ENCODE measurements at regions not wholly inside any gene's neighbourhood (a gene's known extent, or its start where the extent isn't known, plus 50 kb on each side); places are given as distances from the start of the nearest gene placed in this dataset.

DNA sequence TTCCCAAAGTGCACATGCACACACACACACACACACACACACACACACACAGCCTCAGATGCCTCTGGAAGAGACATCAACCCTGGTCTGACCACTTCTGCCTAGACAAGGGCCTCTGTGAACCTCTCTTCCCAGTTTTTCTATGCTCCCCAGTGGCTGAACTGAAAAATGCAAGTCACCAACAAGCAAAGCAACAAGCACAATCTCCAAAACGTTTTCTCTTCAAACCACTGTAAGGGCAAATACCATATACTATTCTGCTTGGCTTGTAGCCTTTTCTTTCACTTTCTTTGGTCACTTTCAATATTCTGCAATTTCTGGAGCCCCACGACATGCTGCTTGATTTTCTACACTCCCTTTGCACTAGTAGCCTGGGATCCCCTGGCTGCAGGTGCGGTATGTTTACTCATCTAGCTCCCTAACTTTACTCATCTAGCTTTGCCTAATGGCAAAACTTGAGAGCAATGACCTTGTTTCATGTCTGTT lies 121.4 kb upstream of the DST start:
- H3K4me3 ChIP-seq (ENCODE audit: insufficient read depth, low read depth, low read length): no peak overlapping the region
- H3K9ac ChIP-seq (ENCODE audit: low read length): no peak overlapping the region
- H3K4me1 ChIP-seq (ENCODE audit: insufficient read depth, low read length): peaks cover 25% of the 10 kb centered on the region
- H3K4me2 ChIP-seq (ENCODE audit: low read length): peak overlapping the region; percentile 12
- Mint-ChIP-seq H3K4me1 (ENCODE audit: low read depth, unreplicated experiment) (peaks cover 55% of the 10 kb centered on the region), H3K27me3 (ENCODE audit: low read depth, unreplicated experiment) (no peaks in the 10 kb centered on the region), H3K27ac (ENCODE audit: unreplicated experiment) (no peak overlapping the region), H3K36me3 (ENCODE audit: low read depth, unreplicated experiment) (no peaks in the 10 kb centered on the region), H3K9me3 (ENCODE audit: unreplicated experiment) (no peaks in the 10 kb centered on the region), H3K4me3 (ENCODE audit: unreplicated experiment) (no peak overlapping the region)
- H4K20me1 ChIP-seq (ENCODE audit: insufficient read depth, low read length): peaks cover 66% of the 10 kb centered on the region
- H3K9me3 ChIP-seq (ENCODE audit: insufficient read depth, low read depth, low read length): no peaks in the 10 kb centered on the region
- no peak overlapping the region for H2AFZ ChIP-seq (ENCODE audit: low read depth, low read length)
- no peak overlapping the region for H3K27ac ChIP-seq (ENCODE audit: low read depth, low read length)
- H3K27me3 ChIP-seq (ENCODE audit: insufficient read depth, low read length): no peaks in the 10 kb centered on the region
- FAIRE-seq: no peak
- no peaks in the 10 kb centered on the region for H3K36me3 ChIP-seq (ENCODE audit: insufficient read depth, low read length)
- H3K79me2 ChIP-seq (ENCODE audit: insufficient read depth, low read length): peaks cover 99% of the 10 kb centered on the region
- no peak for TF ChIP-seq EZH2 (IDR thresholded peaks at IDR 0.05; ENCODE audit: insufficient read depth, low read length)
- TF ChIP-seq, protein P1, sequence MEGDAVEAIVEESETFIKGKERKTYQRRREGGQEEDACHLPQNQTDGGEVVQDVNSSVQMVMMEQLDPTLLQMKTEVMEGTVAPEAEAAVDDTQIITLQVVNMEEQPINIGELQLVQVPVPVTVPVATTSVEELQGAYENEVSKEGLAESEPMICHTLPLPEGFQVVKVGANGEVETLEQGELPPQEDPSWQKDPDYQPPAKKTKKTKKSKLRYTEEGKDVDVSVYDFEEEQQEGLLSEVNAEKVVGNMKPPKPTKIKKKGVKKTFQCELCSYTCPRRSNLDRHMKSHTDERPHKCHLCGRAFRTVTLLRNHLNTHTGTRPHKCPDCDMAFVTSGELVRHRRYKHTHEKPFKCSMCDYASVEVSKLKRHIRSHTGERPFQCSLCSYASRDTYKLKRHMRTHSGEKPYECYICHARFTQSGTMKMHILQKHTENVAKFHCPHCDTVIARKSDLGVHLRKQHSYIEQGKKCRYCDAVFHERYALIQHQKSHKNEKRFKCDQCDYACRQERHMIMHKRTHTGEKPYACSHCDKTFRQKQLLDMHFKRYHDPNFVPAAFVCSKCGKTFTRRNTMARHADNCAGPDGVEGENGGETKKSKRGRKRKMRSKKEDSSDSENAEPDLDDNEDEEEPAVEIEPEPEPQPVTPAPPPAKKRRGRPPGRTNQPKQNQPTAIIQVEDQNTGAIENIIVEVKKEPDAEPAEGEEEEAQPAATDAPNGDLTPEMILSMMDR (IDR thresholded peaks at IDR 0.05; ENCODE audit: insufficient read depth, low read depth, low read length): peak; percentile 54
- no peak for DNase-seq (ENCODE audit: low read depth)

- no peak overlapping the region for H3K4me2 ChIP-seq (ENCODE audit: low read length)
- no peak overlapping the region for H3K27ac ChIP-seq (ENCODE audit: low read depth, low read length)
- no peak for DNase-seq (ENCODE audit: low read depth)
- peaks cover 35% of the 10 kb centered on the region for H3K4me1 ChIP-seq (ENCODE audit: insufficient read depth, low read length)
- TF ChIP-seq, protein P1 (IDR thresholded peaks at IDR 0.05; ENCODE audit: insufficient read depth, low read depth, low read length): no peak
- TF ChIP-seq EZH2 (IDR thresholded peaks at IDR 0.05; ENCODE audit: insufficient read depth, low read length): no peak
- no peak overlapping the region for H3K4me3 ChIP-seq (ENCODE audit: insufficient read depth, low read depth, low read length)
- Mint-ChIP-seq H3K27me3 (ENCODE audit: low read depth, unreplicated experiment) (no peaks in the 10 kb centered on the region), H3K36me3 (ENCODE audit: low read depth, unreplicated experiment) (peaks cover 2% of the 10 kb centered on the region), H3K9me3 (ENCODE audit: unreplicated experiment) (no peaks in the 10 kb centered on the region), H3K4me1 (ENCODE audit: low read depth, unreplicated experiment) (peaks cover 55% of the 10 kb centered on the region), H3K27ac (ENCODE audit: unreplicated experiment) (no peak overlapping the region), H3K4me3 (ENCODE audit: unreplicated experiment) (no peak overlapping the region)
- H3K79me2 ChIP-seq (ENCODE audit: insufficient read depth, low read length): peaks cover 99% of the 10 kb centered on the region
- H3K27me3 ChIP-seq (ENCODE audit: insufficient read depth, low read length): no peaks in the 10 kb centered on the region
- no peaks in the 10 kb centered on the region for H3K9me3 ChIP-seq (ENCODE audit: insufficient read depth, low read depth, low read length)
- no peak overlapping the region for H3K9ac ChIP-seq (ENCODE audit: low read length)
- H4K20me1 ChIP-seq (ENCODE audit: insufficient read depth, low read length): peaks cover 72% of the 10 kb centered on the region
- no peak overlapping the region for H2AFZ ChIP-seq (ENCODE audit: low read depth, low read length)
- FAIRE-seq: no peak
- H3K36me3 ChIP-seq (ENCODE audit: insufficient read depth, low read length): no peaks in the 10 kb centered on the region
Observed at GRCh38 chr6:56761651-56762050, 119.0 kb upstream of the DST start.

DNA sequence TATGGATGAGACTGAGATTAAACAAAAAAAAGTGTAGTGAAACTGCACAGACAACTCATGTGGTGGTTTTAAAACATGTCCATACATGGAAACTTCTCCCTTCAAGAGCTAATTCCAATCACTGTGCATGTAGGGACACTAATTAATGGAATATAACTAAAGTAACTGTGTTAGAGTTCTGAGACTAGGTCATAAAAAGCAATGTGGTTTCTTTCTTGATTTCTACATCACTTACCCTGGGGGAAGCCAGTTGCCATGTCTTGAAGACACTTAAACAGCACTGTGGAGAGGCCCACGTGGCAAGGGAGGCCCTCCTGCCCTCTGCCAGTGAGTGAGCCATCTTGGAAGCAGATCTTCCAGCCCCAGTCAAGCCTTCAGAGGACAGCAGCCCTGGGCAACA lies 118.2 kb upstream of the DST start:
- H3K27ac Mint-ChIP-seq (ENCODE audit: unreplicated experiment): peak overlapping the region; percentile 67

More for the DNA sequence above, 118.2 kb upstream of the DST start:
- Histone ChIP-seq H3K4me2 (ENCODE audit: low read length) (no peak overlapping the region), H3K36me3 (ENCODE audit: insufficient read depth, low read length) (no peaks in the 10 kb centered on the region), H3K9ac (ENCODE audit: low read length) (no peak overlapping the region), H3K4me3 (ENCODE audit: insufficient read depth, low read depth, low read length) (no peak overlapping the region), H3K27ac (ENCODE audit: low read depth, low read length) (no peak overlapping the region), H3K27me3 (ENCODE audit: insufficient read depth, low read length) (no peaks in the 10 kb centered on the region), H3K9me3 (ENCODE audit: insufficient read depth, low read depth, low read length) (no peaks in the 10 kb centered on the region), H3K4me1 (ENCODE audit: insufficient read depth, low read length) (peaks cover 36% of the 10 kb centered on the region), H4K20me1 (ENCODE audit: insufficient read depth, low read length) (peaks cover 72% of the 10 kb centered on the region), H3K79me2 (ENCODE audit: insufficient read depth, low read length) (peaks cover 99% of the 10 kb centered on the region), H2AFZ (ENCODE audit: low read depth, low read length) (no peak overlapping the region)
- Mint-ChIP-seq H3K9me3 (ENCODE audit: unreplicated experiment) (no peaks in the 10 kb centered on the region), H3K4me1 (ENCODE audit: low read depth, unreplicated experiment) (peaks cover 56% of the 10 kb centered on the region), H3K4me3 (ENCODE audit: unreplicated experiment) (no peak overlapping the region), H3K36me3 (ENCODE audit: low read depth, unreplicated experiment) (peaks cover 2% of the 10 kb centered on the region), H3K27me3 (ENCODE audit: low read depth, unreplicated experiment) (no peaks in the 10 kb centered on the region)
- no peak for DNase-seq (ENCODE audit: low read depth)
- TF ChIP-seq, protein P1 (IDR thresholded peaks at IDR 0.05; ENCODE audit: insufficient read depth, low read depth, low read length): no peak
- no peak for TF ChIP-seq EZH2 (IDR thresholded peaks at IDR 0.05; ENCODE audit: insufficient read depth, low read length)
- FAIRE-seq: no peak

Measured in astrocyte (in vitro differentiated cells and primary cell).